ENCODE measurements at regions not wholly inside any gene's neighbourhood (a gene's known extent, or its start where the extent isn't known, plus 50 kb on each side); places are given as distances from the start of the nearest gene placed in this dataset.

- H3K9me3 ChIP-seq (ENCODE audit: insufficient read depth, low read depth): no peaks in the 10 kb centered on the region; the same call in 1 of the 2 replicates
- no TSS peak for BruUV-seq (replicated peaks)
- H3F3A ChIP-seq (ENCODE audit: insufficient read depth, low read depth): no peaks in the 10 kb centered on the region
- no peak overlapping the region for H3K4me3 ChIP-seq
- H4K20me1 ChIP-seq (ENCODE audit: insufficient read depth): no peaks in the 10 kb centered on the region
- no peak overlapping the region for H3K27ac ChIP-seq
- CTCF ChIA-PET: no interaction called here
- no peaks in the 10 kb centered on the region for H3K36me3 ChIP-seq (ENCODE audit: low read depth)
- DNase-seq: no peak
- H3K27me3 ChIP-seq (ENCODE audit: insufficient read depth, low read depth): no peaks in the 10 kb centered on the region
- no peak overlapping the region for H3K4me2 ChIP-seq
- POLR2A ChIA-PET (ENCODE audit: unreplicated experiment): no interaction called here
- 0 out of 2 replicates have a peak, but pooled peaks cover under 1% of the 10 kb centered on the region for H3K9me2 ChIP-seq (ENCODE audit: insufficient read depth)
- TF ChIP-seq CTCF (conservative IDR thresholded peaks at IDR 0.05) (no peak), EZH2 (IDR thresholded peaks at IDR 0.05; ENCODE audit: low read depth) (no peak)
- intact Hi-C loops (cut with micrococcal nuclease; ENCODE audit: unreplicated experiment): no loop called here
- no peak overlapping the region for H2AFZ ChIP-seq
- no peaks in the 10 kb centered on the region for H3K79me2 ChIP-seq (ENCODE audit: low read depth)
- no peaks in the 10 kb centered on the region for H3K4me1 ChIP-seq (replicated peaks; ENCODE audit: insufficient read depth)
Measured at GRCh38 chr5:52063186-52063585, 679.9 kb downstream of the ISL1 start.

GRCh38 chr5:52065182-52065581 lies 681.9 kb downstream of the ISL1 start:
- ChIA-PET POLR2A (ENCODE audit: unreplicated experiment) (no interaction called here), CTCF (no interaction called here)
- H3K27ac ChIP-seq: no peak overlapping the region
- H3K9me3 ChIP-seq (ENCODE audit: insufficient read depth, low read depth): no peaks in the 10 kb centered on the region; the same call in 1 of the 2 replicates
- no peaks in the 10 kb centered on the region for H3F3A ChIP-seq (ENCODE audit: insufficient read depth, low read depth)
- H3K4me2 ChIP-seq: no peak overlapping the region
- no peak for DNase-seq
- no peaks in the 10 kb centered on the region for H3K4me1 ChIP-seq (replicated peaks; ENCODE audit: insufficient read depth)
- no peaks in the 10 kb centered on the region for H3K36me3 ChIP-seq (ENCODE audit: low read depth)
- H3K79me2 ChIP-seq (ENCODE audit: low read depth): no peaks in the 10 kb centered on the region
- H4K20me1 ChIP-seq (ENCODE audit: insufficient read depth): no peaks in the 10 kb centered on the region
- no peak for TF ChIP-seq CTCF (conservative IDR thresholded peaks at IDR 0.05)
- TF ChIP-seq EZH2 (IDR thresholded peaks at IDR 0.05; ENCODE audit: low read depth): no peak
- no TSS peak for BruUV-seq (replicated peaks)
- H3K9me2 ChIP-seq (ENCODE audit: insufficient read depth): no peaks in the 10 kb centered on the region
- no peaks in the 10 kb centered on the region for H3K27me3 ChIP-seq (ENCODE audit: insufficient read depth, low read depth)
- H3K4me3 ChIP-seq: no peak overlapping the region
- H2AFZ ChIP-seq: no peak overlapping the region
- intact Hi-C loops (cut with micrococcal nuclease; ENCODE audit: unreplicated experiment): no loop called here

- Histone ChIP-seq H4K20me1 (ENCODE audit: insufficient read depth) (no peaks in the 10 kb centered on the region), H3K36me3 (ENCODE audit: low read depth) (no peaks in the 10 kb centered on the region), H3K27ac (no peak overlapping the region), H3K4me2 (no peak overlapping the region), H3K27me3 (ENCODE audit: insufficient read depth, low read depth) (no peaks in the 10 kb centered on the region), H3K4me3 (no peak overlapping the region), H2AFZ (no peak overlapping the region), H3K9me3 (ENCODE audit: insufficient read depth, low read depth) (no peaks in the 10 kb centered on the region; the same call in 1 of the 2 replicates), H3K79me2 (ENCODE audit: low read depth) (no peaks in the 10 kb centered on the region), H3K4me1 (replicated peaks; ENCODE audit: insufficient read depth) (no peaks in the 10 kb centered on the region), H3K9me2 (ENCODE audit: insufficient read depth) (no peaks in the 10 kb centered on the region), H3F3A (ENCODE audit: insufficient read depth, low read depth) (no peaks in the 10 kb centered on the region)
- CTCF ChIA-PET: no interaction called here
- TF ChIP-seq CTCF (conservative IDR thresholded peaks at IDR 0.05) (no peak), EZH2 (IDR thresholded peaks at IDR 0.05; ENCODE audit: low read depth) (no peak)
- POLR2A ChIA-PET (ENCODE audit: unreplicated experiment): no interaction called here
- BruUV-seq (replicated peaks): no TSS peak
- DNase-seq: no peak
- intact Hi-C loops (cut with micrococcal nuclease; ENCODE audit: unreplicated experiment): no loop called here
Measured at GRCh38 chr5:52069997-52070396, 686.7 kb downstream of the ISL1 start.

Measured in PC-9 (cell line).